CD4-positive, alpha-beta T cell treated with Interleukin-17A for 4 hours (primary cell): ENCODE measurements at regions not wholly inside any gene's neighbourhood (a gene's known extent, or its start where the extent isn't known, plus 50 kb on each side); places are given as distances from the start of the nearest gene placed in this dataset.
"Not testable (repeated sequence)": the region's sequence is repeated elsewhere in the genome, so short reads cannot be mapped to it uniquely, and the experiment has no call there.

Source experiments
- DNase-seq: peaks from one replicate; pipeline ENCODE4 v3.0.0-alpha.2; 2020; ENCODE audit warnings: mixed read lengths

DNA sequence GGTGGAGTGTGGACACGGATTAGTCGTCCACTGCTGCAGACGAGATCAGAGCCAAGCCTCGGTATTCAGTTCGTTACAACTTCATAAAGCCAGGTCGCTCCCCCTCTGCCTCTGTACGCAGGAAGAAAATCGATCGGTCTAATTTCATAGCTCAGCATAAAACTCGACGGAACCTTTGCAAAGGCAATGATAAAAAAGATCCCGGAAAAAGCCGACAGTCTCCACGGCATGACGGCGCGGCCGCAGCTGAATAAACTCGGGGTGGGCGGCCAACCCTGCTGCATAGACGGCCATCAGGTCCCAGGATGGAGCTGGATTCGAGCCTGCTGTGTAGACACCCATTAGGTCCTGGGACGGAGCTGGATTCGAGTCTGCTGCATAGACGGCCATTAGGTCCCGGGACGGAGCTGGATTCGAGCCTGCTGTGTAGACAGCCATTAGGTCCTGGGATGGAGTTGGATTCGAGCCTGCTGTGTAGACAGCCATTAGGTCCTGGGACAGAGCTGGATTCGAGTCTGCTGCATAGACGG is 113.8 kb upstream of the PPP2R3B start:
- DNase-seq, result no peak

- no peak for DNase-seq
Observed at GRCh38 chrX:506341-506740, 119.6 kb upstream of the PPP2R3B start.

- no peak for DNase-seq
Observed at GRCh38 chrX:508163-508562, 121.5 kb upstream of the PPP2R3B start.

DNA sequence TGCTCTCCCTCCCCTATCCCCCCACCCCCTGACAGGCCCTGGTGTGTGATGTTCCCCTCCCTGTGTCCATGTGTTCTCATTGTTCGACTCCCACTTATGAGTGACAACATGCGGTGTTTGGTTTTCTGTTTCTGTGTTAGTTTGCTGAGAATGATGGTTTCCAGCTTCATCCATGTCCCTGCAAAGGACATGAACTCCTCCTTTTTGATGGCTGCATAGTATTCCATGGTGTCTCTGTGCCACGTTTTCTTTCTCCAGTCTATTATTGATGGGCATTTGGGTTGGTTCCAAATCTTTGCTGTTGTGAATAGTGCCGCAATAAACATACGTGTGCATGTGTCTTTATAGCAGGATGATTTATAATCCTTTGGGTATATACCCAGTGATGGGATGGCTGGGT is 121.8 kb upstream of the SHOX start:
- DNase-seq, result not testable (repeated sequence)

- DNase-seq, result not testable (repeated sequence)
Observed at GRCh38 chrX:511089-511488, 119.5 kb upstream of the SHOX start.

- DNase-seq, result no peak
Observed at GRCh38 chrX:518319-518718, 112.3 kb upstream of the SHOX start.

DNA sequence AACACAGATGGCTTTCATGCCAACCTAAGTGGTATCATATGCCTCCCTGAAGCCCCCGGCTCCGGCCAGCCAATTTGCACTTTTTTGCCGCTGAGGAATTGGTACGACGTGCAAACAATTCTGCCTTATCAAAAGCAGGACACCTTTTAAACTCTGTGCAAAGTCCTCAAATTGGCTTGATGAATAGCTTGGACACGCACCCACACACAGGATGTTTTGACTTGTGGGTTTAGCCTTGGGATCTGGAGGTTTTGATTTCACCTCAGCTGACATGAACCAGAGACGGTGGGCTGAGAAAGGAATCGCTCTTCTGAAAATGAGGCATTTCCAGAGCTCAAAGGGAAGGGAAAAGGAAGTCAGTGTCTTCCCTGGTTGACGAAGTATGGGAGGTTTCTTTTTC is 110.8 kb upstream of the SHOX start:
- DNase-seq, result no peak

DNA sequence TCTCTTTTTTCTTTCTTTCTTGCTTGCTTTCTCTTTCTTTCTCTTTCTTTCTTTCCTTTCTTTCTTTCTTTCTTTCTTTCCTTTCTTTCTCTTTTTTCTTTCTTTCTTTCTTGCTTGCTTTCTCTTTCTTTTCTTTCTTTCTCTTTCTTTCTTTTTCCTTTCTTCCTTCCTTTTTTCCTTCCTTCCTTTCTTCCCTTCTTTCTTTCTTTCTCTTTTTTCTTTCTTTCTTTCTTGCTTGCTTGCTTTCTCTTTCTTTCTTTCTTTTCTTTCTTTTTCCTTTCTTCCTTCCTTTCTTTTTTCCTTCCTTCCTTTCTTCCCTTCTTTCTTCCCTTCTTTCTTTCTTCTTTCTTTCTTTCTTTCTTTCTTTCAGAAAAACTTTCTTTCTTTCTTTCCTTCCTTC is 108.1 kb upstream of the SHOX start:
- DNase-seq, result no peak

DNA sequence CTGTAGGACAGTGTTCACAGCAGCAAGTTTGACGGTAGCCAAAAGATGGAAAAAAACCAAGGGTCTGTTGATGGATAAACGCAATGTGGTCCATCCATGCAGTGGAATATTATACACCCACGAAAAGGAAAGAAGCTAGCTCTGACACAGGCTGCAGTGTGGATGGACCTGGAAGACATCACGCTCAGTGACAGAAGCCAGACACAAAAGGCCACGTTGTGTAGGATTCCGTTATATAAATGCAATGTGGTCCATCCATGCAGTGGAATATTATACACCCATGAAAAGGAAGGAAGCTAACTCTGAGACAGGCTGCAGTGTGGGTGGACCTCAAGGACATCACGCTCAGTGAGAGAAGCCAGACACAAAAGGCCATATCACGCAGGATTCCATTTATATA is 105.5 kb upstream of the SHOX start:
- DNase-seq, result no peak

GRCh38 chrX:526295-527224 is 104.0 kb upstream of the SHOX start:
- DNase-seq, result no peak

DNA sequence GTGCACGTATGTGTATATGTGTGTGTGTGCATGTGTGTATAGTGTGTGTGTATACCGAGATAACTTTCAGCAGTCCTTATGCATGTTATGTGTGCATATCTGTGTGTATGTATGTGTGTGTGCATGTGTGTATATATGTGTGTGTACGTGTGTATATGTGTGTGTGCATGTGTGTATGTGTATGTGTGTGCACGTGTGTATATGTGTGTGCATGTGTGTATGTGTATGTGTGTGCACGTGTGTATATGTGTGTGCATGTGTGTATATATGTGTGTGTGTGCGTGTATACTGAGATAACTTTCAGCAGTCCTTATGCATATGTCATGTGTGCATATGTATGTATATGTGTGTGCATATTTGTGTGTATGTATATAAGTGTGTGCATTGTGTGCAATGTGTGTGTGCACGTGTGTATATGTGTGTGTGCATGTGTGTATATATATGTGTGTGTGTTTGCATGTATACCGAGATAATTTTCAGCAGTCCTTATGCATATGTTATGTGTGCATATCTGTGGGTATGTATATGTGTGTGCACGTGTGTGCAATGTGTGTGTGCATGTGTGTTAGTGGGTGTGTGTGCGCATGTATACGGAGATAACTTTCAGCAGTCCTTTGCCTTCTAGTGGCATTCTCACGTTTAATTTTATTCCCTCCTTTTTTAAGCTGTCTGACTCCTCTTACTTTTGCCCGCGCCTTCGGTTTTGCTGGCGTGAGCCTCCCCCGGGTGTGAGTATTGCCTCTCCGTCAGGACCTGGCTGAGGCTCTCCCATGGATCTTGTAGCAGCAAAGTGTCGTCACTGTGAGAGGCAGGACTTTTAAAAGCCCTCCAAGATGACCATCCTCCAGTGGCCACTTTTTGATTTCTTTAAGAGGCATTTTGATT is 99.6 kb upstream of the SHOX start:
- no peak for DNase-seq

DNA sequence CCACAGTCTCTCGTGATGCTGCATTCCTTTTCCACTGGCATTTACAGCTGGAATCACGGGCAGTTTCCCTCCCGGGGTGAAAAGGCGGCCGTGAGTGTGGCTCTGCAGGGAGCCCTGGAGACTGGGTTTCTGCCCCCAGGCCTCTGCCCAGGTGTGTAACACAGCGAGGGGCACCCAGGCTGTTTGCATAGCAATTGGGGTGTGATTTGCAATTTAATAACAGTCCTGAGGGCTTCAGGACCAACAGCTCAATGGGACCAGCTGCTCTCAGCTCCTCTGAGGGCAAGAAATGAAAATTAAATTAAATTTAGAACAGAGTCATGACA is 99.0 kb upstream of the SHOX start:
- no peak for DNase-seq

GRCh38 chrX:534804-535203 is 95.8 kb upstream of the SHOX start:
- DNase-seq, result no peak

- DNase-seq, result no peak
Observed at GRCh38 chrX:536616-537015, 94.0 kb upstream of the SHOX start.

DNA sequence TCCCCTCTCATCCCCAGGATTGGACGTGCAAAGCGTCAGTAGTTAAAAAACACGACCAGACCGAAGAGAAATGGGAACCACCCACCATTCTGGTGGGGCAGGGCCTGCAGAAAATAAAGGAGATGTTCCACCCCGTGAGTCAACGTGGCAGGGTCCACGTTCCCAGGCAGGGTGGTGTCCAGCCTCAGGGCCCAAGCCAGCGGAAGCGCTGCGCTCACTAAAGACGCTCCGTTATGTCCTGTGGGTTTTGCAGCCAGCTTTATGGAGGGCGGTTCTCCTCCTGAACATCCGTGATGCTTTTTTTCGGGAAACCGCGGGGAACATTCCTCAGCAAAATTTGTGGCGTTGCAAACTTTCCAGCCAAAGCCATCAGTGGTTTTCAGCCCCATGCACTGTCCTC is 93.4 kb upstream of the SHOX start:
- no peak for DNase-seq

DNA sequence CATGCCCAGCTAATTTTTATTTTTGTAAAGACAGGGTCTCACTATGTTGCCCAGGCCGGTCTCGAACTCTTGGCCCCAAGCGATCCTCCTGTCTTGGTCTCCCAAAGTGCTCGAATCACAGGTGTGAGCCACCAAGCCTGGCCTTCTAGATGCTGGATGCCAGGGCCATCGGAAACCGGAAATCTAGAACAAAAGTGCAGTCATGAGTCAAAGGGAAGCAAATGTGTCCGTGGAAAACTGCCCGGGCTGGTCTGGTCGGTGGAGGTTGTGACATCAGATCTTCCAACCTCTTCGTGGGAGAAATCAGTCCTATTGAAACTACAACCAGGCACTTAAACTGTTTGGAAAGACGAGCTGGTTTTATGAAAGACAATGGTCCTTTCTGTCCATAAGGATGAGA is 92.3 kb upstream of the SHOX start:
- no peak for DNase-seq

DNA sequence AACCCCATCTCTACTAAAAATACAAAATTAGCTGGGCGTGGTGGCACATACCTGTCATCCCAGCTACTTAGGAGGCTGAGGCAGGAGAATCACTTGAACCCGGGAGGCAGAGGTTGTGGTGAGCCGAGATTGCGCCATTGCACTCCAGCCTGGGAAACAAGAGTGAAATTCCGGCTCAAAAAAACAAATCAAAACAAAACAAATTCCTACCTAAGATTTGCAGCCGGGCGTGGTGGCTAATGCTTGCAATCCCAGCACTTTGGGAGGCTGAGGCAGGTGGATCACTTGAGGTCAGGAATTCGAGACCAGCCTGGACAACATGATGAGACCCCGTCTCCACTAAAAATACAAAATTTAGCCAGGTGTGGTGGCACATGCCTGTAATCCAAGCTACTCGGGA is 89.6 kb upstream of the SHOX start:
- DNase-seq, result not testable (repeated sequence)

GRCh38 chrX:542179-542578 is 88.4 kb upstream of the SHOX start:
- no peak for DNase-seq

GRCh38 chrX:545452-545885 is 85.1 kb upstream of the SHOX start:
- no peak for DNase-seq

DNA sequence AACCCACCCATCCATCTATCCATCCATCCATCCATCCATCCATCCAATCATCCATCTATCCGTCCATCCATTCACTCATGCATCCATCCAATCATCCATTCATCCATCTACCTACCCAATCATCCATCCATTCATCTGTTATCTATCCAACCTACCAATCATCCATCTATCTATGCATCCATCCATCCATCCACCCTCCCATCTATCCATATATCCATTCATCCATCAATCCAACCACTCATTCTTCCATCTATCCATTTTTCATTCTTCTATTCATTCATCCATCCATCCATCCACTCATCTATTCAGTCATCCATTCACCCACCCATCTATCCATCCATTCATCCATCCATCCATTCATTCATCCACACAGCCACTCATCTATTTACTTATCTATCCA is 80.1 kb upstream of the SHOX start:
- no peak for DNase-seq

DNA sequence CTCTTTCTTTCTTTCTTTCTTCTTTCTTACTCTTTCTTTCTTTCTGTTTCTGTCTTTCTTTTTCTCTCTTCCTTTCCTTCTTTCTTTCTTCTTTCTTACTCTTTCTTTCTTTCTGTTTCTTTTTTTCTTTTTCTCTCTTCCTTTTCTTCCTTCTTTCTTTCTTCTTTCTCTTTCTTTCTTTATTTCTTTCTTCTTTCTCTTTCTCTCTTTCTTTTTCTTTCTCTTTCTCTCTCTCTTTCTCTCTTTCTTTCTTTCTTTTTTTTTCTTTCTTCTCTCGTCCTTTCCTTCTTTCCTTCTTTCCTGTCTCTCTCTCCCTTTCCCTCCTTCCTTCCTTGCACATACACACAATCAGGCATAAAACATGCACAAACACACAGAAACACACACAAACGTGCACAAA is 79.3 kb upstream of the SHOX start:
- DNase-seq, result no peak

DNA sequence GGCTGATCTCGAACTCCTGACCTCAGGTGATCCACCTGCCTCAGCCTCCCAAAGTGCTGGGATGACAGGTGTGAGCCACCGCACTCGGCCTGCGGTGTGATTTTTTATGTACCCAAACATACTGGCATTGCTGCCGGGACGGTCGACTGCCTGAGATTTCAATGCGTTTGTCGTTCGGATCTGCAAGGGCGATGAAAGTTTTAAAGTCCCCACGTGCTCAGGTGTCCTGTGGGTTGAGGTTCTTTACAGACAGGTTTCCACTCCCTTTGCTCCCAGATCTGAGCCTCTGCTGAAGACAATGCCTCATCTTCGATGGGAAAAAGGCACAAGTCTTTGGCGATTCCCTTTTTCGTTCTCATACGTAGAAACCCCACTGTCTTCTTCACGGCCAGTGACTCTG is 78.1 kb upstream of the SHOX start:
- DNase-seq, result no peak

GRCh38 chrX:554271-554670 is 76.3 kb upstream of the SHOX start:
- no peak for DNase-seq
